GM12878 (cell line): ENCODE measurements at regions not wholly inside any gene's neighbourhood (a gene's known extent, or its start where the extent isn't known, plus 50 kb on each side); places are given as distances from the start of the nearest gene placed in this dataset.

Source experiments
- SMARCA5 ChIP-seq: fragments of 450-650 bp; IDR thresholded peaks from 2 replicates; pipeline ENCODE4 v1.6.1; 2017; ENCODE audit warnings: mild to moderate bottlenecking
- ZZZ3 ChIP-seq: IDR thresholded peaks from 2 replicates; pipeline ENCODE4 v1.6.1; 2011; ENCODE audit warnings: low read depth; ENCODE audit not compliant: control insufficient read depth, insufficient read length
- TF ChIP-seq, protein P1 (sequence below): fragments of 450-650 bp; IDR thresholded peaks from 2 replicates; pipeline ENCODE4 v1.6.1; 2017; ENCODE audit warnings: mild to moderate bottlenecking, moderate library complexity
- TF ChIP-seq, protein P2 (sequence below): IDR thresholded peaks from 2 replicates; pipeline ENCODE4 v1.6.1; 2012; ENCODE audit warnings: improper control_type of control experiment, low read depth, low read length; ENCODE audit not compliant: insufficient replicate concordance

DNA sequence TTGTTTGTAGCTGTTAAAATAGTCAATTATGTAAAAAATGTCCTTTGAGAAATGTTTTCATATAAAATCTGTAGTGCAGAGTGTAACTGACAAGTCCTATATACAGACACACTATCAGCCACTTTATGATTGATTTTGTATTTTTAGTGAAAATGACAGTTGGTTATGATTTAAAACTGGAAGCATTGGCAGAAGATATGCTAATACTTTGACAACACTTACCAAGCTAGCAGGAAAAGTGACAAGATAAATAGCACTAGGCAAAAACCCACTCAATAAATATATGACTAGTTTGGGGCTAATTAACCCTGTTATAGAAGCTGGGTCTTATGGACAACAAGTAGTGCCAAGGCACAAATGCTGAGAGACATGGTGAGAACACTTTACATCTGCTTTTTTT, 772.9 kb upstream of the NOVA1 start (continued):
- TF ChIP-seq, protein P1, sequence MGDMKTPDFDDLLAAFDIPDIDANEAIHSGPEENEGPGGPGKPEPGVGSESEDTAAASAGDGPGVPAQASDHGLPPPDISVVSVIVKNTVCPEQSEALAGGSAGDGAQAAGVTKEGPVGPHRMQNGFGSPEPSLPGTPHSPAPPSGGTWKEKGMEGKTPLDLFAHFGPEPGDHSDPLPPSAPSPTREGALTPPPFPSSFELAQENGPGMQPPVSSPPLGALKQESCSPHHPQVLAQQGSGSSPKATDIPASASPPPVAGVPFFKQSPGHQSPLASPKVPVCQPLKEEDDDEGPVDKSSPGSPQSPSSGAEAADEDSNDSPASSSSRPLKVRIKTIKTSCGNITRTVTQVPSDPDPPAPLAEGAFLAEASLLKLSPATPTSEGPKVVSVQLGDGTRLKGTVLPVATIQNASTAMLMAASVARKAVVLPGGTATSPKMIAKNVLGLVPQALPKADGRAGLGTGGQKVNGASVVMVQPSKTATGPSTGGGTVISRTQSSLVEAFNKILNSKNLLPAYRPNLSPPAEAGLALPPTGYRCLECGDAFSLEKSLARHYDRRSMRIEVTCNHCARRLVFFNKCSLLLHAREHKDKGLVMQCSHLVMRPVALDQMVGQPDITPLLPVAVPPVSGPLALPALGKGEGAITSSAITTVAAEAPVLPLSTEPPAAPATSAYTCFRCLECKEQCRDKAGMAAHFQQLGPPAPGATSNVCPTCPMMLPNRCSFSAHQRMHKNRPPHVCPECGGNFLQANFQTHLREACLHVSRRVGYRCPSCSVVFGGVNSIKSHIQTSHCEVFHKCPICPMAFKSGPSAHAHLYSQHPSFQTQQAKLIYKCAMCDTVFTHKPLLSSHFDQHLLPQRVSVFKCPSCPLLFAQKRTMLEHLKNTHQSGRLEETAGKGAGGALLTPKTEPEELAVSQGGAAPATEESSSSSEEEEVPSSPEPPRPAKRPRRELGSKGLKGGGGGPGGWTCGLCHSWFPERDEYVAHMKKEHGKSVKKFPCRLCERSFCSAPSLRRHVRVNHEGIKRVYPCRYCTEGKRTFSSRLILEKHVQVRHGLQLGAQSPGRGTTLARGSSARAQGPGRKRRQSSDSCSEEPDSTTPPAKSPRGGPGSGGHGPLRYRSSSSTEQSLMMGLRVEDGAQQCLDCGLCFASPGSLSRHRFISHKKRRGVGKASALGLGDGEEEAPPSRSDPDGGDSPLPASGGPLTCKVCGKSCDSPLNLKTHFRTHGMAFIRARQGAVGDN: no peak
- TF ChIP-seq, protein P2, sequence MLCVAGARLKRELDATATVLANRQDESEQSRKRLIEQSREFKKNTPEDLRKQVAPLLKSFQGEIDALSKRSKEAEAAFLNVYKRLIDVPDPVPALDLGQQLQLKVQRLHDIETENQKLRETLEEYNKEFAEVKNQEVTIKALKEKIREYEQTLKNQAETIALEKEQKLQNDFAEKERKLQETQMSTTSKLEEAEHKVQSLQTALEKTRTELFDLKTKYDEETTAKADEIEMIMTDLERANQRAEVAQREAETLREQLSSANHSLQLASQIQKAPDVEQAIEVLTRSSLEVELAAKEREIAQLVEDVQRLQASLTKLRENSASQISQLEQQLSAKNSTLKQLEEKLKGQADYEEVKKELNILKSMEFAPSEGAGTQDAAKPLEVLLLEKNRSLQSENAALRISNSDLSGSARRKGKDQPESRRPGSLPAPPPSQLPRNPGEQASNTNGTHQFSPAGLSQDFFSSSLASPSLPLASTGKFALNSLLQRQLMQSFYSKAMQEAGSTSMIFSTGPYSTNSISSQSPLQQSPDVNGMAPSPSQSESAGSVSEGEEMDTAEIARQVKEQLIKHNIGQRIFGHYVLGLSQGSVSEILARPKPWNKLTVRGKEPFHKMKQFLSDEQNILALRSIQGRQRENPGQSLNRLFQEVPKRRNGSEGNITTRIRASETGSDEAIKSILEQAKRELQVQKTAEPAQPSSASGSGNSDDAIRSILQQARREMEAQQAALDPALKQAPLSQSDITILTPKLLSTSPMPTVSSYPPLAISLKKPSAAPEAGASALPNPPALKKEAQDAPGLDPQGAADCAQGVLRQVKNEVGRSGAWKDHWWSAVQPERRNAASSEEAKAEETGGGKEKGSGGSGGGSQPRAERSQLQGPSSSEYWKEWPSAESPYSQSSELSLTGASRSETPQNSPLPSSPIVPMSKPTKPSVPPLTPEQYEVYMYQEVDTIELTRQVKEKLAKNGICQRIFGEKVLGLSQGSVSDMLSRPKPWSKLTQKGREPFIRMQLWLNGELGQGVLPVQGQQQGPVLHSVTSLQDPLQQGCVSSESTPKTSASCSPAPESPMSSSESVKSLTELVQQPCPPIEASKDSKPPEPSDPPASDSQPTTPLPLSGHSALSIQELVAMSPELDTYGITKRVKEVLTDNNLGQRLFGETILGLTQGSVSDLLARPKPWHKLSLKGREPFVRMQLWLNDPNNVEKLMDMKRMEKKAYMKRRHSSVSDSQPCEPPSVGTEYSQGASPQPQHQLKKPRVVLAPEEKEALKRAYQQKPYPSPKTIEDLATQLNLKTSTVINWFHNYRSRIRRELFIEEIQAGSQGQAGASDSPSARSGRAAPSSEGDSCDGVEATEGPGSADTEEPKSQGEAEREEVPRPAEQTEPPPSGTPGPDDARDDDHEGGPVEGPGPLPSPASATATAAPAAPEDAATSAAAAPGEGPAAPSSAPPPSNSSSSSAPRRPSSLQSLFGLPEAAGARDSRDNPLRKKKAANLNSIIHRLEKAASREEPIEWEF: no peak
- no peak for TF ChIP-seq SMARCA5
- no peak for TF ChIP-seq ZZZ3
